Gastrocnemius medialis (tissue), 4 donors: ENCODE measurements at regions not wholly inside any gene's neighbourhood (a gene's known extent, or its start where the extent isn't known, plus 50 kb on each side); places are given as distances from the start of the nearest gene placed in this dataset.

Source experiments
- ATAC-seq, 2 donors: fragments of 150-250 bp; one replicate each; pipeline ENCODE4 v1.9.1; 2016
- DNase-seq, 2 donors: peaks; one replicate each; pipeline ENCODE4 v3.0.0-alpha.2; 2019
- H3K27ac ChIP-seq, 4 donors: fragments of 200-600 bp; sonication (generic); 1 replicate in 1 of 4; 2 replicates in 3 of 4; pipeline ENCODE4 v1.5.1; 2016 to 2018; ENCODE audit warnings: mild to moderate bottlenecking in 2 of 4, moderate library complexity in 1 of 4
- H3K27me3 ChIP-seq, 3 donors: fragments of 200-600 bp; sonication (generic) in 2 of 3; 1 replicate in 1 of 3; 2 replicates in 2 of 3; pipeline versions ENCODE4 v1.5.1 to v1.6.0; 2016 to 2019; ENCODE audit warnings: mild to moderate bottlenecking in 1 of 3, moderate library complexity in 1 of 3
- H3K36me3 ChIP-seq, 2 donors: fragments of 200-600 bp; sonication (generic) in 1 of 2; one replicate each; pipeline ENCODE4 v1.5.1; 2017 to 2018
- H3K4me1 ChIP-seq, 2 donors: fragments of 200-600 bp; sonication (generic) in 1 of 2; one replicate each; pipeline ENCODE4 v1.5.1; 2016 to 2017; ENCODE audit warnings: mild to moderate bottlenecking in 2 of 2
- H3K4me3 ChIP-seq, 4 donors: fragments of 200-600 bp; sonication (generic) in 3 of 4; 1 replicate in 1 of 4; 2 replicates in 3 of 4; pipeline ENCODE4 v1.5.1; 2016 to 2019; ENCODE audit warnings: mild to moderate bottlenecking in 2 of 4
- H3K9me3 ChIP-seq, 3 donors: fragments of 200-600 bp; sonication (generic) in 2 of 3; 1 replicate in 1 of 3; 2 replicates in 2 of 3; pipeline ENCODE4 v1.5.1; 2016 to 2019
- POLR2A ChIP-seq, 2 donors: fragments of 450-650 bp; IDR thresholded peaks; one replicate each; pipeline ENCODE4 v1.6.1; 2017; ENCODE audit warnings: antibody characterized with exemption in 2 of 2, mild to moderate bottlenecking in 2 of 2, moderate library complexity in 2 of 2
- in situ Hi-C, 4 donors: fragments of 200-750 bp; cut with MboI; loops; one replicate each; pipeline versions ENCODE4 v1.15.0 to v1.8.0; 2017; ENCODE audit warnings: low sequenced_read_pairs in 4 of 4
- intact Hi-C: fragments of 100-400 bp; cut with DNase I; formaldehyde crosslinking; loops from one replicate; pipeline ENCODE4 v1.15.1; 2023; ENCODE audit warnings: low total_unique reads
- TF ChIP-seq, protein P1 (sequence below), 5 experiments: fragments of 450-650 bp in 3 of 5; fragments of 200-600 bp in 2 of 5; sonication (generic) in 2 of 5; IDR thresholded peaks in 4 of 5; conservative IDR thresholded peaks in 1 of 5; 1 replicate in 4 of 5; 2 replicates in 1 of 5; pipeline ENCODE4 v1.5.1; 2016 to 2019; ENCODE audit warnings: antibody characterized with exemption in 5 of 5, mild to moderate bottlenecking in 3 of 5, moderate library complexity in 3 of 5

- in situ Hi-C loops (no loop called here), intact Hi-C loops (loop anchor here (10.0 kb wide), 1 partner anchor 1056 kb away; no protein-coding TSS in a partner anchor)
- Histone ChIP-seq H3K4me1 (peaks cover 13 to 22% of the 10 kb centered on the region in 2 donors), H3K36me3 (no peaks in the 10 kb centered on the region), H3K27me3 (no peaks in the 10 kb centered on the region), H3K4me3 (peak overlapping the region in 2 of 4 donors; percentile 9 to 11), H3K9me3 (no peaks in the 10 kb centered on the region), H3K27ac (peak overlapping the region; percentile 69 to 85 (median 84))
- TF ChIP-seq, protein P1, sequence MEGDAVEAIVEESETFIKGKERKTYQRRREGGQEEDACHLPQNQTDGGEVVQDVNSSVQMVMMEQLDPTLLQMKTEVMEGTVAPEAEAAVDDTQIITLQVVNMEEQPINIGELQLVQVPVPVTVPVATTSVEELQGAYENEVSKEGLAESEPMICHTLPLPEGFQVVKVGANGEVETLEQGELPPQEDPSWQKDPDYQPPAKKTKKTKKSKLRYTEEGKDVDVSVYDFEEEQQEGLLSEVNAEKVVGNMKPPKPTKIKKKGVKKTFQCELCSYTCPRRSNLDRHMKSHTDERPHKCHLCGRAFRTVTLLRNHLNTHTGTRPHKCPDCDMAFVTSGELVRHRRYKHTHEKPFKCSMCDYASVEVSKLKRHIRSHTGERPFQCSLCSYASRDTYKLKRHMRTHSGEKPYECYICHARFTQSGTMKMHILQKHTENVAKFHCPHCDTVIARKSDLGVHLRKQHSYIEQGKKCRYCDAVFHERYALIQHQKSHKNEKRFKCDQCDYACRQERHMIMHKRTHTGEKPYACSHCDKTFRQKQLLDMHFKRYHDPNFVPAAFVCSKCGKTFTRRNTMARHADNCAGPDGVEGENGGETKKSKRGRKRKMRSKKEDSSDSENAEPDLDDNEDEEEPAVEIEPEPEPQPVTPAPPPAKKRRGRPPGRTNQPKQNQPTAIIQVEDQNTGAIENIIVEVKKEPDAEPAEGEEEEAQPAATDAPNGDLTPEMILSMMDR (IDR thresholded peaks at IDR 0.05 in 4 of 5, conservative IDR thresholded peaks at IDR 0.05 in 1 of 5) = no peak
- no peak for TF ChIP-seq POLR2A (IDR thresholded peaks at IDR 0.05)
- no peak for DNase-seq
- ATAC-seq = peak; percentile 84 to 89
Observed at GRCh38 chr7:19561121-19561805, 147.6 kb downstream of the POLR1F start.

DNA sequence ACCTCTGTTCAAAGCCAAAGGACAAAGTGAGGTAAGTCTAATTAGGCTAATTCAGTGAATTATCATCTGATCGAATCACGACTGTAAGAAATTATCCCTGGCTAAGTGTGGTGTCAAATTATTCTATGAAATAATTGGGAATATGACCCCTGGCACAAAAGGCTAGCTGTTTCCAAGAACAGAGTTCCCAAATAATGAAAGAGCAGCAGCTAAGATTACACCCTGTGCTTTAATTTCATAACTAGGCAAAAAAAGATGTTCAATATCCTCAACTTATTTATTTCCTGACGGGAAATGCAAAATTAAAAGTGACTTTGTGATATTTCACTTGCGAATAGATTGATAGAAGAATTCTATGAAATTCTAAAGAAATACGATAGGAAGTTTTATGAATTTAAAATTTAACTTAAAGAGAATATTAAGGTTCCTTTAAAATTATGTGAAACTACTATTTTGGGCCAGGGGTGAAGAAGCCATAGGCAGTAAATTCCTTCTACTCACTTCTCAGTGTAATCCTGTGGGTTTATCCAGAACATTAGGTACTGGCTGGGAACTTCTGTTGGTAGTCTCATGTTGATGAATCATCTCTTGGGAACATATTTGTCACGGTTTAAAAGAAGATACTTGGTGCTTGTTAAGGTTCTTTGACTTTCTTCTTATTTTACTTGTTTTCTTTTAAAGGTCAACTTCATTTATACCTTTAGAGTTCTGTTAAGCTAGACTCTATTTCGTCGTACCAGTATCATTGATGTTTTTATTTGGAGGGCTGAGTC lies 148.5 kb downstream of the POLR1F start:
- Histone ChIP-seq H3K27me3 (no peaks in the 10 kb centered on the region), H3K9me3 (no peaks in the 10 kb centered on the region), H3K4me3 (peak overlapping the region in 2 of 4 donors; percentile 9 to 11), H3K36me3 (no peaks in the 10 kb centered on the region), H3K4me1 (peaks cover 6 to 18% of the 10 kb centered on the region in 2 donors), H3K27ac (peak overlapping the region; percentile 69 to 85 (median 84))
- intact Hi-C loops = loop anchor here (10.0 kb wide), 1 partner anchor 1055 kb away; no protein-coding TSS in a partner anchor
- in situ Hi-C loops = no loop called here
- ATAC-seq (peak; percentile 97), DNase-seq (peak in 1 of 2 donors; percentile 9)
- TF ChIP-seq, protein P1 (IDR thresholded peaks at IDR 0.05 in 4 of 5, conservative IDR thresholded peaks at IDR 0.05 in 1 of 5) = no peak

DNA sequence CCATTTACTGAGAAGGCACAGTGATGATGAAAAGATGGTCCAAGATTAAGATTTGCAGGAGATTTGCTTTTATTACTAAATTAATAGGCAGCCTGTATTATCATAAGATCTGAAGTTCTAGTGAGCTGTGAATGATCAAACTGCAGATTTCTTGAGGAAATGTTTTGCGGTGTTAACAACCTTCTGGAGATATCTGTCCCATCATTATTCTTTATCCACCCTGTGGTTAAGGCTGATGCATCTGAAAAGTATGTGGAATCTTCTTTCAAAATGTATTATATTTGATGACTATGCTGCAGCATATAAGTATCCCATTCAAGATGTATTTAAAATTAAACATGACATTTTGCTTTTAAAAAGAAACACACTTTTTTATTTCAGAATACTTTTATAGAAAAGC lies 150.3 kb downstream of the POLR1F start:
- ATAC-seq (no peak), DNase-seq (no peak)
- Histone ChIP-seq H3K36me3 (no peaks in the 10 kb centered on the region), H3K4me3 (no peak overlapping the region), H3K27ac (peak overlapping the region in 3 of 4 donors; percentile 69 to 85 (median 85)), H3K9me3 (no peaks in the 10 kb centered on the region), H3K4me1 (peaks cover 5 to 18% of the 10 kb centered on the region in 2 donors), H3K27me3 (no peaks in the 10 kb centered on the region)
- in situ Hi-C loops = no loop called here
- TF ChIP-seq, protein P1 (IDR thresholded peaks at IDR 0.05 in 4 of 5, conservative IDR thresholded peaks at IDR 0.05 in 1 of 5) = no peak
- no peak for TF ChIP-seq POLR2A (IDR thresholded peaks at IDR 0.05)
- intact Hi-C loops = no loop called here

DNA sequence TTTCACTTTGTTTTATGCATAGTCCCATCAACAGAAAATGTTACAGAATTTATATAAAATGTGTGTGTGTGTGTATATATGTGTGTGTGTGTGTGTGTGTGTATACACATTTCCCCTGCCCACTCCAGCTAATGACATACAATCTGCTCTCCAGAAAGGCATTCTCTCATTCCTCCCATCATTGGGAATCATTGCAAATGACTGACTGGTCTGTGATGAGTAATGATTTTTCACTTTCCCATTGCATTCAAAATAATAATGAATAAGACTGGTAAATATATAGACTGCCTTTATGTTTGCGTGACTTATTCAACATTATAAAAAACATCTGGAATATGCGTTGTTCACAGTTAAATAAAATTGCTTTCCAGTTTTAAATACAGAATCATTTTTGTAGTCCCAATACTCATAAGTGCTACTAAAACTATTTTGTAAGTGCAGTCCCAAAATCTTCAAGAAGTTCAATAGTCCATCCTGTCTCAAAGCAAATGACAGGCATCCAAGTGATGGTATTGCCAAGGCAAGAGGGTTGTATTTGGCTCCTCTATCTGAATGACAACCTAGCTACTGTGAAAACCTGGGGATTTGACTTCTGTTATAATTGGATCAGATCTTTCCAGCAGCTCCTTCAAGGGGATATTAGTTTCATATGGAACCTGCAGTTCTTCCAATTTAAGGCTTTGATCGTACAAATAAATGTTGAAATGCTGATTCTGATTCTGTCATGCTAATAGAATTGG lies 150.9 kb downstream of the POLR1F start:
- intact Hi-C loops = no loop called here
- in situ Hi-C loops = no loop called here
- TF ChIP-seq, protein P1 (IDR thresholded peaks at IDR 0.05 in 4 of 5, conservative IDR thresholded peaks at IDR 0.05 in 1 of 5) = no peak
- TF ChIP-seq POLR2A (IDR thresholded peaks at IDR 0.05) = no peak

More for the DNA sequence above, 150.9 kb downstream of the POLR1F start:
- ATAC-seq (no peak), DNase-seq (no peak)
- peak overlapping the region in 1 of 4 donors; percentile 85 for H3K27ac ChIP-seq
- peaks cover 5 to 18% of the 10 kb centered on the region in 2 donors for H3K4me1 ChIP-seq
- no peaks in the 10 kb centered on the region for H3K9me3 ChIP-seq
- H3K4me3 ChIP-seq = no peak overlapping the region
- H3K27me3 ChIP-seq = no peaks in the 10 kb centered on the region
- no peaks in the 10 kb centered on the region for H3K36me3 ChIP-seq
